ENCODE measurements at regions not wholly inside any gene's neighbourhood (a gene's known extent, or its start where the extent isn't known, plus 50 kb on each side); places are given as distances from the start of the nearest gene placed in this dataset.

DNA sequence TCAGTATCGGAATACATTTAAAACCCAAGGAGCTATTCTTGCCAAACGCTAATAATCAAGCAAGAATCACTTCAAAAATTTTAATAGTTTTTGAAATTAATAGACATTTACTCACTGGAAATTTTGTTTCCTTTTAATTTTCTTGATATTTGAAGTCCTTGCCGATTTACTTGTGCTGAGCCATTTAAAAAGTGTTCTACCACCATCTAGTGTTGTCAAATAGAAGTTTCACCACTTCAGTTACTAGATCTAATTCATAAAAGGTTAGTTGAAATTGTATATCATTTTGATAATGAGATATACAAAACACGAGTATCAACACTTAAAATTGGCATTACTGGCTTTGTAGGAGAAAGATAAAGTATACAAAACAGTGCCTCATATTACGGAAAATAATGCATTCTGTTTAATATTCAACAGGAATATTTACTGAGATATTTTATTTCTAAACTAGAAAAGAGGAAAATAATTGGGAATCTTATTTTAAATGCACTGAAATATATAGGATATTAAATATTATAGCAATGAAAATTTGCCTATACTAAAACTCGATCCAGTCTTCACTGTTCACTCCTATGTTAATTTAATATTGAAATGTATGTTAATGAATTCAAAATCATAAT lies 664.8 kb upstream of the SEMA3D start:
- Histone ChIP-seq H3K27ac (no peak overlapping the region), H3K9me3 (no peaks in the 10 kb centered on the region), H3K4me1 (ENCODE audit: control insufficient read depth in 1 of 2, insufficient read depth in 1 of 2, low read depth in 1 of 2, low read length in 1 of 2) (no peaks in the 10 kb centered on the region), H3K36me3 (no peaks in the 10 kb centered on the region), H3K4me3 (ENCODE audit: low read depth in 1 of 2, low read length in 1 of 2) (no peak overlapping the region), H3K27me3 (no peaks in the 10 kb centered on the region)
- TF ChIP-seq, protein P1, sequence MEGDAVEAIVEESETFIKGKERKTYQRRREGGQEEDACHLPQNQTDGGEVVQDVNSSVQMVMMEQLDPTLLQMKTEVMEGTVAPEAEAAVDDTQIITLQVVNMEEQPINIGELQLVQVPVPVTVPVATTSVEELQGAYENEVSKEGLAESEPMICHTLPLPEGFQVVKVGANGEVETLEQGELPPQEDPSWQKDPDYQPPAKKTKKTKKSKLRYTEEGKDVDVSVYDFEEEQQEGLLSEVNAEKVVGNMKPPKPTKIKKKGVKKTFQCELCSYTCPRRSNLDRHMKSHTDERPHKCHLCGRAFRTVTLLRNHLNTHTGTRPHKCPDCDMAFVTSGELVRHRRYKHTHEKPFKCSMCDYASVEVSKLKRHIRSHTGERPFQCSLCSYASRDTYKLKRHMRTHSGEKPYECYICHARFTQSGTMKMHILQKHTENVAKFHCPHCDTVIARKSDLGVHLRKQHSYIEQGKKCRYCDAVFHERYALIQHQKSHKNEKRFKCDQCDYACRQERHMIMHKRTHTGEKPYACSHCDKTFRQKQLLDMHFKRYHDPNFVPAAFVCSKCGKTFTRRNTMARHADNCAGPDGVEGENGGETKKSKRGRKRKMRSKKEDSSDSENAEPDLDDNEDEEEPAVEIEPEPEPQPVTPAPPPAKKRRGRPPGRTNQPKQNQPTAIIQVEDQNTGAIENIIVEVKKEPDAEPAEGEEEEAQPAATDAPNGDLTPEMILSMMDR (IDR thresholded peaks at IDR 0.05): no peak

DNA sequence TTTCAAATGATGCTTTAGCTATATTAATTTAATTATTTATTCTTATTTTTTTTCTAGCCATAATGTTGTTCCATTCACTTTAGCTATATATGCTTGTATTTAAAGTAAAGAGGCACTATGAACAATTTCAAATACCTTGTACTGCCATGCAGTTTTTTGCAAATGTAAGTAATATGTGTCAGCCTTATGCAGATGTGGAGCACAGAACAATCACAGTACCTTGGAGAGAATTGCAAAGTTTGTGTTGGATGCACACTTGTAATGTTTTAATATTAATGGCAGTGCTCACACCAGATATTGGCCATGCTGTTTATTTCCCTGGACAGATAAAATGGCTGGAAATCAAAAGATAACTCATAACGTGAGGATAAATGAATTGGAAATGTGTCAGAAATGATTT lies 663.5 kb upstream of the SEMA3D start:
- Histone ChIP-seq H3K4me1 (ENCODE audit: control insufficient read depth in 1 of 2, insufficient read depth in 1 of 2, low read depth in 1 of 2, low read length in 1 of 2) (no peaks in the 10 kb centered on the region), H3K4me3 (ENCODE audit: low read depth in 1 of 2, low read length in 1 of 2) (no peak overlapping the region), H3K27ac (no peak overlapping the region), H3K27me3 (no peaks in the 10 kb centered on the region), H3K36me3 (no peaks in the 10 kb centered on the region), H3K9me3 (no peaks in the 10 kb centered on the region)
- TF ChIP-seq, protein P1 (IDR thresholded peaks at IDR 0.05): no peak

DNA sequence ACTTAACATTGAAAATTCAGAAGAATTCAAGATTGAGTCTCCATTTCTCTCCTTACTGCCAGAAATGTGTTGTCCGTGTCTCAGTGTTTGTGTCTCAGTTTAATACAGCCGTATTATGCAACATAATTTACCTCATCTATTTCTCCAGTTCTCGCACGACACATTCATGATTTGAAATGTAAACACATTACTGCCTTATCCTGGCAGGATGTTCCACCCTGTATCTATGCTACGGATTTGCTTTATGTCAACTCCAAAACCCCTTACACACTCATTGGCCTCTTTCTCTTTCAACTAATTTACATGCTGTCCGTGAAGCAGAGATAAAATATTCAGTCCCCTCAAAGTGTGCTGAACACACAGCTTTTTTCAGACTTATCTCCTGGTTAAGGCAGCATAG lies 653.7 kb upstream of the SEMA3D start:
- TF ChIP-seq, protein P1 (IDR thresholded peaks at IDR 0.05): no peak
- Histone ChIP-seq H3K4me1 (ENCODE audit: control insufficient read depth in 1 of 2, insufficient read depth in 1 of 2, low read depth in 1 of 2, low read length in 1 of 2) (no peaks in the 10 kb centered on the region), H3K27me3 (no peaks in the 10 kb centered on the region)

DNA sequence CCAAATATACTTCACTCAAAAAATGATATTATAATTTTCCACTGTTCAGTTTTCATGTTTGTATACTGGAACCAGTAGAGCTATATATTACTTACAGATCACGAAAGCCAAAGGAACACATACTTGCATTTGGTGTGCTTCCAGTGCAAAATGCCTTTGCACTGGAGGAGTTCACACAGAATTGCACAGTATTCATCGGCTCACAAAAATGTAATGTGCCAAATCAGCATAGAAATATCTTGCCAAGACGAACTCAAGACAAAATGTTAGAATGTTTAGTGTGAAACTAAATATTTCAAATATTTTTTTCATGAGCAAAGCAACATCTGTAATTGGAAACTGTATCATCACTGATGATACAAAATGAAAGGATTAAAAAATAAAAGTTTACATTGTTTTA lies 646.2 kb upstream of the SEMA3D start:
- no peaks in the 10 kb centered on the region for H3K9me3 ChIP-seq
- no peaks in the 10 kb centered on the region for H3K27me3 ChIP-seq
- TF ChIP-seq, protein P1 (IDR thresholded peaks at IDR 0.05): no peak
- no peak overlapping the region for H3K27ac ChIP-seq
- H3K36me3 ChIP-seq: no peaks in the 10 kb centered on the region
- H3K4me1 ChIP-seq (ENCODE audit: control insufficient read depth in 1 of 2, insufficient read depth in 1 of 2, low read depth in 1 of 2, low read length in 1 of 2): no peaks in the 10 kb centered on the region
- H3K4me3 ChIP-seq (ENCODE audit: low read depth in 1 of 2, low read length in 1 of 2): no peak overlapping the region

More for the DNA sequence above, 653.7 kb upstream of the SEMA3D start:
- no peak overlapping the region for H3K4me3 ChIP-seq (ENCODE audit: low read depth in 1 of 2, low read length in 1 of 2)
- no peaks in the 10 kb centered on the region for H3K36me3 ChIP-seq
- H3K27ac ChIP-seq: no peak overlapping the region
- H3K9me3 ChIP-seq: no peaks in the 10 kb centered on the region

DNA sequence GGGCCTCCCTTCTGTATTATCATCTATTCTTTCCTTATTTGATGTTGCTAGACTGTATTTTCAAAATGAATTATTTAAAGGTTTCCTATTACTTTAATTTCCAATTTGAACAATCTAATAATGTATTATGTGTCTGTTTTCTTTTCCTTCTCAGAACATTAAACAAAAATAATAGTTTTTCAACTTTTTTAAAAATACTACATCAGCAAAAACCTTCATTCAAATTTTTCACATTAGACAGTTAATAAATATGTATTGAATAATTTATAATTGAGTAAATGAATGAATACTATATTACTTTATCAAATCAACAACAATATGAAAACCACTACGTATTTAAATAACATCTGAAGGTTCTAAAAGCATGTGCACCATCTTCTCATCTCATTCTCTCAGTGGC lies 644.1 kb upstream of the SEMA3D start:
- Histone ChIP-seq H3K4me1 (ENCODE audit: control insufficient read depth in 1 of 2, insufficient read depth in 1 of 2, low read depth in 1 of 2, low read length in 1 of 2) (no peaks in the 10 kb centered on the region), H3K4me3 (ENCODE audit: low read depth in 1 of 2, low read length in 1 of 2) (no peak overlapping the region), H3K36me3 (no peaks in the 10 kb centered on the region), H3K27ac (no peak overlapping the region), H3K9me3 (no peaks in the 10 kb centered on the region), H3K27me3 (no peaks in the 10 kb centered on the region)
- TF ChIP-seq, protein P1 (IDR thresholded peaks at IDR 0.05): no peak

Measured in neutrophil (primary cell).